Loucy (cell line): ENCODE measurements at regions not wholly inside any gene's neighbourhood (a gene's known extent, or its start where the extent isn't known, plus 50 kb on each side); places are given as distances from the start of the nearest gene placed in this dataset.

Source experiments
- H2AFZ ChIP-seq: fragments of 200-600 bp; sonication (generic); 2 replicates; pipeline ENCODE4 v1.6.0; 2016; ENCODE audit warnings: antibody characterized with exemption, mild to moderate bottlenecking, low read length, moderate library complexity
- H3F3A ChIP-seq: fragments of 200-600 bp; 2 replicates; pipeline ENCODE4 v1.6.0; 2016; ENCODE audit warnings: antibody characterized with exemption, low read depth, mild to moderate bottlenecking
- H3K27me3 ChIP-seq: fragments of 200-600 bp; sonication (generic); 2 replicates; pipeline ENCODE4 v1.6.1; 2014; ENCODE audit warnings: low read length, mild to moderate bottlenecking; ENCODE audit not compliant: insufficient read depth, poor library complexity, severe bottlenecking
- H3K36me3 ChIP-seq: fragments of 200-600 bp; sonication (generic); 2 replicates; pipeline ENCODE4 v1.6.1; 2016; ENCODE audit warnings: low read length; ENCODE audit not compliant: insufficient read depth
- H3K4me1 ChIP-seq: fragments of 200-600 bp; sonication (generic); 2 replicates; pipeline ENCODE4 v1.5.1; 2014; ENCODE audit warnings: low read length, mild to moderate bottlenecking; ENCODE audit not compliant: insufficient read depth, poor library complexity, severe bottlenecking
- H3K4me2 ChIP-seq: fragments of 200-600 bp; sonication (generic); 2 replicates; pipeline ENCODE4 v1.6.0; 2014; ENCODE audit warnings: antibody characterized with exemption, low read length, low read depth, mild to moderate bottlenecking; ENCODE audit not compliant: poor library complexity, severe bottlenecking
- H3K4me3 ChIP-seq: fragments of 200-600 bp; sonication (generic); 2 replicates; pipeline ENCODE4 v1.5.1; 2014; ENCODE audit warnings: low read length, mild to moderate bottlenecking, mixed read lengths; ENCODE audit not compliant: poor library complexity, severe bottlenecking
- H3K79me2 ChIP-seq: fragments of 200-600 bp; sonication (generic); 2 replicates; pipeline ENCODE4 v1.6.1; 2014; ENCODE audit warnings: low read length; ENCODE audit not compliant: insufficient read depth
- H3K9ac ChIP-seq: fragments of 200-600 bp; sonication (generic); 2 replicates; pipeline ENCODE4 v1.6.0; 2014; ENCODE audit warnings: mild to moderate bottlenecking, low read depth, low read length, moderate library complexity; ENCODE audit not compliant: poor library complexity, severe bottlenecking
- H3K9me2 ChIP-seq: fragments of 200-600 bp; sonication (generic); replicated peaks from 2 replicates; pipeline ENCODE4 v1.6.1; 2016; ENCODE audit warnings: low read depth, low read length, mixed read lengths
- H3K9me3 ChIP-seq: fragments of 200-600 bp; sonication (generic); 2 replicates; pipeline ENCODE4 v1.6.1; 2014; ENCODE audit warnings: mild to moderate bottlenecking, antibody characterized with exemption, low read length, low read depth; ENCODE audit not compliant: insufficient read depth
- H4K20me1 ChIP-seq: fragments of 200-600 bp; sonication (generic); 2 replicates; pipeline ENCODE4 v1.6.0; 2014; ENCODE audit warnings: antibody characterized with exemption, low read length, mild to moderate bottlenecking; ENCODE audit not compliant: insufficient read depth, poor library complexity, severe bottlenecking
- CTCF ChIP-seq: fragments of 200-600 bp; sonication (generic); conservative IDR thresholded peaks from 2 replicates; pipeline ENCODE4 v1.5.1; 2014; ENCODE audit warnings: mild to moderate bottlenecking, antibody characterized with exemption, low read length
- EZH2phosphoT487 ChIP-seq: fragments of 200-600 bp; IDR thresholded peaks from 2 replicates; pipeline ENCODE4 v1.6.1; 2018; ENCODE audit warnings: antibody characterized with exemption, mild to moderate bottlenecking, moderate library complexity, borderline replicate concordance

GRCh38 chr7:152909683-152910544 lies 150.4 kb downstream of the ACTR3B start:
- Histone ChIP-seq H4K20me1 (no peaks in the 10 kb centered on the region), H3K4me1 (no peaks in the 10 kb centered on the region), H3K4me2 (no peak overlapping the region), H3K27me3 (no peaks in the 10 kb centered on the region), H3K4me3 (no peak overlapping the region), H3K9me2 (no peaks in the 10 kb centered on the region), H2AFZ (no peak overlapping the region), H3K9me3 (no peaks in the 10 kb centered on the region; the same call in 1 of the 2 replicates), H3K9ac (no peak overlapping the region), H3K36me3 (no peaks in the 10 kb centered on the region), H3F3A (no peaks in the 10 kb centered on the region), H3K79me2 (no peaks in the 10 kb centered on the region)
- no peak for TF ChIP-seq CTCF
- TF ChIP-seq EZH2phosphoT487 = no peak

DNA sequence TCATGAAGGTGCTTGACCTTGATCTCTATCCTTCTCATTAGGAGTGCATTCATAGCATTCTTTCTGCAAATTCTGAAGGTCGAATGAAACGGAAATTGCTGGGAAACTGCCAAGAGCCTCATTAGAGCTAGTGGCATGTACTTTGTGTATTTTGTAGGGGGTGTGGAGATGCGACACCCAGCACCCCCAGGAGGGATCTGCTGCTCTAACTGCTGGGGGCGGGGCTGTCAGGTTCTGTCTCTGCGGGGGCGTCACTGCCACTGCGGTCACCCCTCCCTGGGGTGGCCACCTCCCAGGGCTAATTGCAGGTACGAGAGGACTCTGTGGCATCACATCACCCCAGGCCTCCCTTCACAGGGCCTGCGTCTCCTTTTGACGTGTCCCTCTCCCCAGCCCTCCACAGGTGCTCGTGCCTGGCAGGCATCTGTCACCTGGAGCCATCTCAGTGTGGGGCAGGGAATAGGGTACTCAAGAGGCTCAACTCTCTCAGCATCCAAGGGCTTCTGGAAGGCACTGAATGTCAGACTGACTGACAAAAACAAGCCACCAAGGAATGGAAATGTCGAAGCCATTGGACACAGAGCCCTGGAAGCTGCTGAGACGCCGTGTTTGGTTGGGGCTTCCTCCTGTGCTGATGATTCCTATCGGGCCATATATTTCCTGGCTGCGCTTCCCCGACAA lies 151.1 kb downstream of the ACTR3B start:
- H2AFZ ChIP-seq = no peak overlapping the region
- H3K4me1 ChIP-seq = no peaks in the 10 kb centered on the region
- H3K9me3 ChIP-seq = no peaks in the 10 kb centered on the region; the same call in 1 of the 2 replicates
- no peaks in the 10 kb centered on the region for H4K20me1 ChIP-seq
- H3K79me2 ChIP-seq = no peaks in the 10 kb centered on the region
- H3K36me3 ChIP-seq = no peaks in the 10 kb centered on the region
- no peaks in the 10 kb centered on the region for H3K27me3 ChIP-seq
- no peaks in the 10 kb centered on the region for H3K9me2 ChIP-seq
- H3K4me3 ChIP-seq = no peak overlapping the region
- H3K9ac ChIP-seq = no peak overlapping the region
- H3F3A ChIP-seq = no peaks in the 10 kb centered on the region
- no peak overlapping the region for H3K4me2 ChIP-seq
- TF ChIP-seq EZH2phosphoT487 = no peak
- TF ChIP-seq CTCF = no peak

DNA sequence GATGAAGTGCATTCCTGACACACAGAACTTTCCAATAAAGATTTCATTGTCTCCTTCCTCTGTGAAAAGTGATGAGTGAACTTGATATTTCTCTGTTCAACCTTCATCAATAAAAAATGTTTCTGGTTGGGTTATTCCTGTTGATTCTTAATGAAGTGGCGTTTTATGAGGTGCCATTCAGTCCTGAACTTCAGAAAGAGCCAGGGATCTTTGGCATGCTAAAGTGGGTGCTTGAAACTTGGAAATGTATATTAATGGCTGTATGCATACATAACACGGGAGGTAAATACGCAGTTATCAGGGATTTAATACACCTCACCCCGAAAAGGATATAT lies 151.6 kb downstream of the ACTR3B start:
- no peak overlapping the region for H3K4me2 ChIP-seq
- no peaks in the 10 kb centered on the region for H3F3A ChIP-seq
- H3K27me3 ChIP-seq = no peaks in the 10 kb centered on the region
- no peak overlapping the region for H2AFZ ChIP-seq
- H3K4me1 ChIP-seq = no peaks in the 10 kb centered on the region
- TF ChIP-seq EZH2phosphoT487 (no peak), CTCF (no peak)
- no peaks in the 10 kb centered on the region; the same call in 1 of the 2 replicates for H3K9me3 ChIP-seq
- H3K79me2 ChIP-seq = no peaks in the 10 kb centered on the region
- no peak overlapping the region for H3K4me3 ChIP-seq
- no peaks in the 10 kb centered on the region for H3K9me2 ChIP-seq
- no peaks in the 10 kb centered on the region for H4K20me1 ChIP-seq
- H3K36me3 ChIP-seq = no peaks in the 10 kb centered on the region
- no peak overlapping the region for H3K9ac ChIP-seq
